GM12878 (cell line): ENCODE measurements at regions not wholly inside any gene's neighbourhood (a gene's known extent, or its start where the extent isn't known, plus 50 kb on each side); places are given as distances from the start of the nearest gene placed in this dataset.

Experiments used
- ATF7 ChIP-seq: fragments of 450-650 bp; IDR thresholded peaks from 2 replicates; pipeline ENCODE4 v1.6.1; 2016; ENCODE audit warnings: low read depth, mild to moderate bottlenecking
- CEBPB ChIP-seq, 2 experiments: fragments of 150-350 bp in 1 of 2; IDR thresholded peaks; 2 replicates each; pipeline ENCODE4 v1.6.1; 2012 to 2014; ENCODE audit warnings: low read depth in 2 of 2, low read length in 2 of 2, borderline replicate concordance in 1 of 2, inconsistent platforms in 1 of 2
- EZH2 ChIP-seq: IDR thresholded peaks from 2 replicates; pipeline ENCODE4 v1.6.1; 2012; ENCODE audit warnings: low read depth, mild to moderate bottlenecking, control low read depth, inconsistent platforms, low read length, borderline replicate concordance; ENCODE audit not compliant: control insufficient read depth
- FOS ChIP-seq: IDR thresholded peaks from 3 replicates; pipeline ENCODE4 v1.6.1; 2011; ENCODE audit warnings: borderline replicate concordance; ENCODE audit not compliant: insufficient read length; ENCODE audit errors: extremely low read depth
- GABPA ChIP-seq: IDR thresholded peaks from 2 replicates; pipeline ENCODE4 v1.6.1; 2014; ENCODE audit warnings: antibody characterized with exemption, low read depth, mild to moderate bottlenecking, inconsistent platforms
- IRF4 ChIP-seq: IDR thresholded peaks from 2 replicates; pipeline ENCODE4 v1.6.1; 2011; ENCODE audit warnings: low read depth, low read length
- WRNIP1 ChIP-seq: IDR thresholded peaks from 2 replicates; pipeline ENCODE4 v1.6.1; 2011; ENCODE audit warnings: low read depth, low read length, improper control_type of control experiment, borderline replicate concordance
- TF ChIP-seq, protein P1 (sequence below): fragments of 450-650 bp; IDR thresholded peaks from 2 replicates; pipeline ENCODE4 v1.6.1; 2016; ENCODE audit warnings: mild to moderate bottlenecking, moderate library complexity, borderline replicate concordance
- TF ChIP-seq, protein P2 (sequence below): fragments of 450-650 bp; conservative IDR thresholded peaks from 2 replicates; pipeline ENCODE4 v1.6.1; 2017; ENCODE audit warnings: mild to moderate bottlenecking, moderate library complexity

DNA sequence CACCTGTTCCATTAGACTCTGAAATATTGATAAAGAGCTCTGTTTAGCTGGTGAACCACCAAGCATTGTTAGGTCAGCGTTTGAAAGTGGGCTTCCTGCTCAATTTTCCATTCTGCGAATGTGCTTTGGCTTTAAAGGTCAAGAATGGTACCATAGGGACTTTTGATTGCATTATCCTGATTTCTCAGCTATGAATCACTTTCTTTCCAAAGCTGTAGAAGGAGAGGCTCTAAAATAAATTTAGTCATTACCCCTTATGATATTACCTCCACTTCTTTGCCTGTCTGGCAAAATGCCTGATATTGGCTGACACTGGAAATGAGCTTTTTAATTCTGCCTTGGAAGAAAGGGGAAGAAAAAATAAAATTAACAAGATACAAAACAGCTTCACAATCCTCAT lies 237.2 kb upstream of the CTNND2 start (continued):
- TF ChIP-seq, protein P1, sequence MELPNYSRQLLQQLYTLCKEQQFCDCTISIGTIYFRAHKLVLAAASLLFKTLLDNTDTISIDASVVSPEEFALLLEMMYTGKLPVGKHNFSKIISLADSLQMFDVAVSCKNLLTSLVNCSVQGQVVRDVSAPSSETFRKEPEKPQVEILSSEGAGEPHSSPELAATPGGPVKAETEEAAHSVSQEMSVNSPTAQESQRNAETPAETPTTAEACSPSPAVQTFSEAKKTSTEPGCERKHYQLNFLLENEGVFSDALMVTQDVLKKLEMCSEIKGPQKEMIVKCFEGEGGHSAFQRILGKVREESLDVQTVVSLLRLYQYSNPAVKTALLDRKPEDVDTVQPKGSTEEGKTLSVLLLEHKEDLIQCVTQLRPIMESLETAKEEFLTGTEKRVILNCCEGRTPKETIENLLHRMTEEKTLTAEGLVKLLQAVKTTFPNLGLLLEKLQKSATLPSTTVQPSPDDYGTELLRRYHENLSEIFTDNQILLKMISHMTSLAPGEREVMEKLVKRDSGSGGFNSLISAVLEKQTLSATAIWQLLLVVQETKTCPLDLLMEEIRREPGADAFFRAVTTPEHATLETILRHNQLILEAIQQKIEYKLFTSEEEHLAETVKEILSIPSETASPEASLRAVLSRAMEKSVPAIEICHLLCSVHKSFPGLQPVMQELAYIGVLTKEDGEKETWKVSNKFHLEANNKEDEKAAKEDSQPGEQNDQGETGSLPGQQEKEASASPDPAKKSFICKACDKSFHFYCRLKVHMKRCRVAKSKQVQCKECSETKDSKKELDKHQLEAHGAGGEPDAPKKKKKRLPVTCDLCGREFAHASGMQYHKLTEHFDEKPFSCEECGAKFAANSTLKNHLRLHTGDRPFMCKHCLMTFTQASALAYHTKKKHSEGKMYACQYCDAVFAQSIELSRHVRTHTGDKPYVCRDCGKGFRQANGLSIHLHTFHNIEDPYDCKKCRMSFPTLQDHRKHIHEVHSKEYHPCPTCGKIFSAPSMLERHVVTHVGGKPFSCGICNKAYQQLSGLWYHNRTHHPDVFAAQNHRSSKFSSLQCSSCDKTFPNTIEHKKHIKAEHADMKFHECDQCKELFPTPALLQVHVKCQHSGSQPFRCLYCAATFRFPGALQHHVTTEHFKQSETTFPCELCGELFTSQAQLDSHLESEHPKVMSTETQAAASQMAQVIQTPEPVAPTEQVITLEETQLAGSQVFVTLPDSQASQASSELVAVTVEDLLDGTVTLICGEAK = no peak
- TF ChIP-seq ATF7 (no peak), IRF4 (no peak), FOS (no peak), EZH2 (no peak), WRNIP1 (no peak), CEBPB (IDR thresholded peaks at IDR 0.05; ENCODE audit: borderline replicate concordance in 1 of 2, low read depth in 2 of 2, low read length in 2 of 2) (no peak), GABPA (no peak)
- TF ChIP-seq, protein P2, sequence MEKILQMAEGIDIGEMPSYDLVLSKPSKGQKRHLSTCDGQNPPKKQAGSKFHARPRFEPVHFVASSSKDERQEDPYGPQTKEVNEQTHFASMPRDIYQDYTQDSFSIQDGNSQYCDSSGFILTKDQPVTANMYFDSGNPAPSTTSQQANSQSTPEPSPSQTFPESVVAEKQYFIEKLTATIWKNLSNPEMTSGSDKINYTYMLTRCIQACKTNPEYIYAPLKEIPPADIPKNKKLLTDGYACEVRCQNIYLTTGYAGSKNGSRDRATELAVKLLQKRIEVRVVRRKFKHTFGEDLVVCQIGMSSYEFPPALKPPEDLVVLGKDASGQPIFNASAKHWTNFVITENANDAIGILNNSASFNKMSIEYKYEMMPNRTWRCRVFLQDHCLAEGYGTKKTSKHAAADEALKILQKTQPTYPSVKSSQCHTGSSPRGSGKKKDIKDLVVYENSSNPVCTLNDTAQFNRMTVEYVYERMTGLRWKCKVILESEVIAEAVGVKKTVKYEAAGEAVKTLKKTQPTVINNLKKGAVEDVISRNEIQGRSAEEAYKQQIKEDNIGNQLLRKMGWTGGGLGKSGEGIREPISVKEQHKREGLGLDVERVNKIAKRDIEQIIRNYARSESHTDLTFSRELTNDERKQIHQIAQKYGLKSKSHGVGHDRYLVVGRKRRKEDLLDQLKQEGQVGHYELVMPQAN = no peak
